ENCODE measurements at regions not wholly inside any gene's neighbourhood (a gene's known extent, or its start where the extent isn't known, plus 50 kb on each side); places are given as distances from the start of the nearest gene placed in this dataset.

DNA sequence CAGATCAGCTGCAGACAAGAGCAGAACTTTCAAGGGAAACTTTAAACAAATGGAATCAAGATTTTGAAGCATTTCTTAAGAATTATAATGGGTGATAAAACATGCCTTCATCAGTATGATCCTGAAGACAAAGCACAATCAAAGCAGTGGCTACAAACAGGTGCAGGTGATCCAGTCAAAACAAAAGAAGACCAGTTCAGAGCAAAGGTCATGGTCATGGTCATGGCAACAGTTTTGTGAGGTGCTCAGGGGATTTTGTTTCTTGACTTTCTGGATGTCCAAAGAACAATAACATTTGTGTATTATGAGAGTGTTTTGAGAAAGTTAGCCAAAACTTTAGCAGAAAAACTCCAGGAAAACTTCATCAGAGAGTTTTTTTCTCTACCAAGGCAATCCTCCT is 681.7 kb upstream of the PTBP2 start:
- no peak for DNase-seq (ENCODE audit: low read depth)
- no peak overlapping the region for H3K4me3 ChIP-seq (ENCODE audit: control insufficient read depth, low read depth, low read length)
- TF ChIP-seq, protein P1, sequence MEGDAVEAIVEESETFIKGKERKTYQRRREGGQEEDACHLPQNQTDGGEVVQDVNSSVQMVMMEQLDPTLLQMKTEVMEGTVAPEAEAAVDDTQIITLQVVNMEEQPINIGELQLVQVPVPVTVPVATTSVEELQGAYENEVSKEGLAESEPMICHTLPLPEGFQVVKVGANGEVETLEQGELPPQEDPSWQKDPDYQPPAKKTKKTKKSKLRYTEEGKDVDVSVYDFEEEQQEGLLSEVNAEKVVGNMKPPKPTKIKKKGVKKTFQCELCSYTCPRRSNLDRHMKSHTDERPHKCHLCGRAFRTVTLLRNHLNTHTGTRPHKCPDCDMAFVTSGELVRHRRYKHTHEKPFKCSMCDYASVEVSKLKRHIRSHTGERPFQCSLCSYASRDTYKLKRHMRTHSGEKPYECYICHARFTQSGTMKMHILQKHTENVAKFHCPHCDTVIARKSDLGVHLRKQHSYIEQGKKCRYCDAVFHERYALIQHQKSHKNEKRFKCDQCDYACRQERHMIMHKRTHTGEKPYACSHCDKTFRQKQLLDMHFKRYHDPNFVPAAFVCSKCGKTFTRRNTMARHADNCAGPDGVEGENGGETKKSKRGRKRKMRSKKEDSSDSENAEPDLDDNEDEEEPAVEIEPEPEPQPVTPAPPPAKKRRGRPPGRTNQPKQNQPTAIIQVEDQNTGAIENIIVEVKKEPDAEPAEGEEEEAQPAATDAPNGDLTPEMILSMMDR (conservative IDR thresholded peaks at IDR 0.05; ENCODE audit: control insufficient read depth, insufficient read depth, low read depth, low read length) = no peak

DNA sequence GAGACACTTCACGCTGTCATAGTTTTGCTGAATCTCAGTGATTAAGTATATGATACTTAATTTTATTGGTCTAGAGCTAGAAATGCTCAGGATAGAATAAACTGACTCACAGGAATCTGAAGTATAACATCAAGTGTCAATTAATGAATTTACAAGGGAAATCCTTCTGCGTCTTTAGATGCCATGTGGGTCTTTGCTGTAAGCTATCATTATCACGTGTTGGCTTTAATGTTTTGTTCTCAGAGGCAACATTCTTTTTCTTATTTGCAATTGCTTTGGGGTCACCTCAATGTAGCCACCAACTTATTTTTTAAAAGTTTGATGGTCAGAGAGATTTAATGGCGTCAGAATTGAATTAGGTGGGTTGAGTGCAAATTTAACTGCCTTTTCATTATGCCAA is 680.1 kb upstream of the PTBP2 start:
- no peak for DNase-seq (ENCODE audit: low read depth)
- H3K4me3 ChIP-seq (ENCODE audit: control insufficient read depth, low read depth, low read length) = no peak overlapping the region
- TF ChIP-seq, protein P1 (conservative IDR thresholded peaks at IDR 0.05; ENCODE audit: control insufficient read depth, insufficient read depth, low read depth, low read length) = no peak

DNA sequence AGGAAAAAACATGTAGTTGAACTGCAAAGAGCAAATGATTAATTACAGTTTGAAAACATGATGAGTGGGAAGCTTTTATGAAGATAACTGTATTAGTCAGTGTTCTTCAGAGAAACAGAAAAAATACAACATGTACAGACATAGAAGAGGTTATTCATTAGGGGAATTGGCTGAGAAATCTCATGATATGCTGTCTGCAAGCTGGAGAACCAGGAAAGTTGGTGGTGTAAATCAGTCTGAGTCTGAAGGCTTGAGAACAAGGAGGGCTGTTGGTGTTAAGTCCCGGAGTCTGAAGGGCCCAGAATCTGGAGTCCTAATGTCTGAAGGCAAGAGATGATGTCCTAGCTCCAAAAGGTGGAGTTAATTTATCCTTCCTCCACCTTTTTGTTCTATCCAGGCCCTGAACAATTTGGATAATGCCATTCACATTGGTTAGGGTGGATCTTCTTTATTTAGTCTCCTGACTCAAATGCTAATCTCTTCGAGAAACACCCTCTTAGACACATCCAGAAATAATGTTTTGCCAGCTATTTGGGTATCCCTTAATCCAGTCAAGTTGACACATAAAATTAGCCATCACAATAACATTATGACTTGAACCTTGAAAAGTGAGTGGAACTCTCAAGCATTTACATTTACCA is 672.9 kb upstream of the PTBP2 start:
- no peak for DNase-seq (ENCODE audit: low read depth)
- TF ChIP-seq, protein P1 (conservative IDR thresholded peaks at IDR 0.05; ENCODE audit: control insufficient read depth, insufficient read depth, low read depth, low read length) = no peak

DNA sequence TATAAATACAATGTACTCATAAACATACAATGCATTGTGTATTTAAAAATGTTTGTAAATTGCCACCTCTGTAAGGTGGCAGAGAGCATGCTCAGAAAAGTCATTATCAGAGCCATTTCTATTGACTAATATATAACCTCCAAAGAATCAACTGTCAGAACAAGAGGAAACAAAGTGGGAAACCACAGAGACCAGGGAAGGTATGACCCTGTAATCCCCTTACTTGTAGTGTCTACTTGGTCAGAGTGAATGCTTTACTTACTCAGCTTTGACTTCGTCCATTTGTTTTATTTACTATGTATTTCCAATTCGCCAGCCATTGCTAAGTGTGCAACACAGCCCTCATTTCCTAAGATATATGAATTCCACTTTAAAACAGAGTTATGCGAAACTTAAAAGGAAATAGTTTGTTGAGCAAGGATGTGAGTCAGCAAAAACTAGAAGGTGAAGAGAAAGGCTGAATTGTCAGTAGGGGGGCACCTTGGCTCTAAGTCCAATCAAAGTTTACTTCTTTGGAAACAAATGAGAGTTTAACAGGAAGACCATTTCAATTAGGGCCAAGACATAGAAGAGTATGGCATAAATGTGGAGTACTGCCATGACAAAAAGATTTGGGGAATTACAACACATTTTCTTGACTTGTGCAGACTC is 671.7 kb upstream of the PTBP2 start:
- peak; percentile 2 for DNase-seq (ENCODE audit: low read depth)
- TF ChIP-seq, protein P1 (conservative IDR thresholded peaks at IDR 0.05; ENCODE audit: control insufficient read depth, insufficient read depth, low read depth, low read length) = no peak
- H3K4me3 ChIP-seq (ENCODE audit: control insufficient read depth, low read depth, low read length) = no peak overlapping the region

More for the DNA sequence above, 672.9 kb upstream of the PTBP2 start:
- H3K4me3 ChIP-seq (ENCODE audit: control insufficient read depth, low read depth, low read length) = no peak overlapping the region

DNA sequence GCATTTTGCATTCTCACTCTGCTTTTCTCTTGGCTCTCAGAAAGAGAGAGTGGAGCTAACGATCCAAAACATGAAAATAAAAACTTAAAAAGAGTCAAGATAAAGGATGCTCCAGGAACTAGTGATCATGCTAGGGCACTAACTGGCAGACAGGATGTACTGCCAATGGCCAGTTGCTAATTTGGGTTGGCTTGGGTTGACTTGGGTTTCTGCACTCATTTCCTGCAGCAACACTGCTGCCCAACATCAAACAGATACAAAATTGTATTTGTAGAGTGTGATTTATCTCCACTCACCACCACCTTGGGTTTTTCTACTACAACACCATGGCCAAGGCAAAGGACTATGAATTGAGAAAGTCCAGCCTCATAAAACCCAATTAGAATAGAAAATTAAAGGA is 662.3 kb upstream of the PTBP2 start:
- DNase-seq (ENCODE audit: low read depth) = no peak
- TF ChIP-seq, protein P1 (conservative IDR thresholded peaks at IDR 0.05; ENCODE audit: control insufficient read depth, insufficient read depth, low read depth, low read length) = no peak
- H3K4me3 ChIP-seq (ENCODE audit: control insufficient read depth, low read depth, low read length) = no peak overlapping the region

DNA sequence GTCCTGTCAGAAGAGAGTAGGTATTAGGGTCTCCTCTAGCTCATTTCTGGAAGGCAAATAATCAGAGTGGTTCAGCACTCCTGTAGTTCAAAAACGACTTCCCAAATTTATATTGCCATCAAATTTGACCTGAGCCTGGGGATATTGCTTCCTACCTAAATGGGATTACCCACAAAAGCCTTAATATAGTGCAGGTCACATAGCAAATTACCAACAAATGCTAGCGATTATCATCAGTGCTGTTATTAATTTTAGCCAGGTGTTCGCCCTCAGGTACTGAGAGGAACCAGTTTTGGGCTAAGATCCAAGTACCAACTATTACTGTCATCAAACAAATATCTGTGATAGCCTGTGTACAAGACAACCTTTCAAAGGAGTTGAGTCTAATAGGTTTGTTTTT is 661.8 kb upstream of the PTBP2 start:
- no peak overlapping the region for H3K4me3 ChIP-seq (ENCODE audit: control insufficient read depth, low read depth, low read length)
- DNase-seq (ENCODE audit: low read depth) = no peak
- TF ChIP-seq, protein P1 (conservative IDR thresholded peaks at IDR 0.05; ENCODE audit: control insufficient read depth, insufficient read depth, low read depth, low read length) = no peak

Measured in fibroblast of mammary gland (primary cell).